H9 (cell line): ENCODE measurements at regions not wholly inside any gene's neighbourhood (a gene's known extent, or its start where the extent isn't known, plus 50 kb on each side); places are given as distances from the start of the nearest gene placed in this dataset.

Experiments used
- DNase-seq: peaks from one replicate; pipeline ENCODE4 v3.0.0-alpha.2; 2017
- H2AFZ ChIP-seq: one replicate; pipeline ENCODE4 v1.6.1; 2013; ENCODE audit warnings: mild to moderate bottlenecking, low read length, control low read depth, moderate library complexity
- H2AK5ac ChIP-seq: 2 replicates; pipeline ENCODE4 v1.6.1; 2013; ENCODE audit warnings: low read length, control low read depth, mixed read lengths; ENCODE audit not compliant: insufficient read length
- H2BK120ac ChIP-seq: one replicate; pipeline ENCODE4 v1.6.1; 2013; ENCODE audit warnings: low read depth, mild to moderate bottlenecking, low read length, control low read depth, inconsistent platforms; ENCODE audit not compliant: poor library complexity, severe bottlenecking
- H2BK12ac ChIP-seq: 2 replicates; pipeline ENCODE4 v1.6.1; 2013; ENCODE audit warnings: low read length, control low read depth, mixed read lengths, low read depth; ENCODE audit not compliant: insufficient read length
- H2BK15ac ChIP-seq: 2 replicates; pipeline ENCODE4 v1.6.1; 2013; ENCODE audit warnings: low read depth, low read length, control low read depth
- H2BK20ac ChIP-seq: one replicate; pipeline ENCODE4 v1.6.1; 2013; ENCODE audit warnings: low read depth, mild to moderate bottlenecking, low read length, control low read depth, inconsistent platforms; ENCODE audit not compliant: poor library complexity, severe bottlenecking
- H2BK5ac ChIP-seq: 2 replicates; pipeline ENCODE4 v1.6.1; 2013; ENCODE audit warnings: low read length, control low read depth, mixed read lengths; ENCODE audit not compliant: insufficient read length
- H3K14ac ChIP-seq: 2 replicates; pipeline ENCODE4 v1.6.1; 2013; ENCODE audit warnings: low read length, control low read depth; ENCODE audit not compliant: insufficient read depth
- H3K18ac ChIP-seq: 2 replicates; pipeline ENCODE4 v1.6.1; 2013; ENCODE audit warnings: low read depth, mild to moderate bottlenecking, mixed read lengths, low read length, control low read depth; ENCODE audit not compliant: insufficient read length
- H3K23ac ChIP-seq: 2 replicates; pipeline ENCODE4 v1.6.1; 2013; ENCODE audit warnings: low read length, control low read depth, mixed read lengths, low read depth; ENCODE audit not compliant: insufficient read length
- H3K23me2 ChIP-seq: 2 replicates; pipeline ENCODE4 v1.6.1; 2013; ENCODE audit warnings: low read depth, mild to moderate bottlenecking, mixed read lengths, low read length, control low read depth; ENCODE audit not compliant: insufficient read length, poor library complexity, severe bottlenecking
- H3K27ac ChIP-seq: 2 replicates; pipeline ENCODE4 v1.5.1; 2013; ENCODE audit warnings: low read length, control low read depth, mixed read lengths, low read depth; ENCODE audit not compliant: insufficient read length
- H3K27me3 ChIP-seq: 2 replicates; pipeline ENCODE4 v1.6.1; 2013; ENCODE audit warnings: low read length, control low read depth, inconsistent platforms; ENCODE audit not compliant: insufficient read depth
- H3K4ac ChIP-seq: 2 replicates; pipeline ENCODE4 v1.6.1; 2013; ENCODE audit warnings: low read depth, mild to moderate bottlenecking, control low read depth, inconsistent platforms, low read length, moderate library complexity
- H3K4me1 ChIP-seq: 2 replicates; pipeline ENCODE4 v1.6.1; 2013; ENCODE audit warnings: low read length, control low read depth, inconsistent platforms; ENCODE audit not compliant: insufficient read depth
- H3K4me2 ChIP-seq: 2 replicates; pipeline ENCODE4 v1.6.1; 2013; ENCODE audit warnings: low read length, control low read depth, mixed read lengths; ENCODE audit not compliant: insufficient read length, insufficient read depth
- H3K56ac ChIP-seq: 2 replicates; pipeline ENCODE4 v1.6.1; 2013; ENCODE audit warnings: low read depth, mild to moderate bottlenecking, mixed read lengths, low read length, control low read depth; ENCODE audit not compliant: insufficient read length
- H3K79me1 ChIP-seq: 2 replicates; pipeline ENCODE4 v1.6.1; 2013; ENCODE audit warnings: low read depth, mild to moderate bottlenecking, moderate library complexity, low read length, control low read depth, inconsistent platforms; ENCODE audit not compliant: insufficient read depth, poor library complexity, severe bottlenecking
- H3K79me2 ChIP-seq: 2 replicates; pipeline ENCODE4 v1.6.1; 2013; ENCODE audit warnings: low read length, control low read depth, inconsistent platforms; ENCODE audit not compliant: insufficient read depth
- H3K9ac ChIP-seq: 2 replicates; pipeline ENCODE4 v1.6.1; 2013; ENCODE audit warnings: low read length, control low read depth, mixed read lengths; ENCODE audit not compliant: insufficient read length; ENCODE audit errors: extremely low read depth
- H3K9me3 ChIP-seq: one replicate; pipeline ENCODE4 v1.6.1; 2013; ENCODE audit warnings: low read depth, low read length, inconsistent platforms; ENCODE audit not compliant: control insufficient read depth
- H3T11ph ChIP-seq: one replicate; pipeline ENCODE4 v1.6.1; 2013; ENCODE audit warnings: mild to moderate bottlenecking, low read length, control low read depth, inconsistent platforms
- H4K20me1 ChIP-seq: one replicate; pipeline ENCODE4 v1.6.1; 2013; ENCODE audit not compliant: control insufficient read depth, insufficient read length, insufficient read depth
- H4K5ac ChIP-seq: 2 replicates; pipeline ENCODE4 v1.6.1; 2013; ENCODE audit warnings: low read depth, mild to moderate bottlenecking, mixed read lengths, low read length, control low read depth; ENCODE audit not compliant: insufficient read length
- H4K8ac ChIP-seq: replicated peaks from 2 replicates; pipeline ENCODE4 v1.6.1; 2013; ENCODE audit warnings: low read length, control low read depth, mixed read lengths, low read depth; ENCODE audit not compliant: insufficient read length
- H4K91ac ChIP-seq: 2 replicates; pipeline ENCODE4 v1.6.1; 2013; ENCODE audit warnings: low read depth, mild to moderate bottlenecking, moderate library complexity, mixed read lengths, low read length, control low read depth; ENCODE audit not compliant: insufficient read length
- H3K27ac Mint-ChIP-seq, 3 experiments: 2 replicates in 2 of 3; 3 replicates in 1 of 3; pipeline ENCODE4 v1.8.0; 2020 to 2021; ENCODE audit warnings: mixed read lengths in 3 of 3, mild to moderate bottlenecking in 1 of 3, moderate library complexity in 1 of 3
- H3K27me3 Mint-ChIP-seq: 2 replicates; pipeline ENCODE4 v1.8.0; 2021; ENCODE audit warnings: low read depth, mild to moderate bottlenecking, moderate library complexity, mixed read lengths
- H3K36me3 Mint-ChIP-seq, 3 experiments: 2 replicates in 2 of 3; 3 replicates in 1 of 3; pipeline ENCODE4 v1.8.0; 2020 to 2021; ENCODE audit warnings: low read depth in 3 of 3, mixed read lengths in 3 of 3; ENCODE audit not compliant: insufficient read depth in 1 of 3
- H3K4me1 Mint-ChIP-seq, 2 experiments: 2 replicates each; pipeline ENCODE4 v1.8.0; 2020; ENCODE audit warnings: mixed read lengths in 2 of 2
- H3K4me3 Mint-ChIP-seq, 2 experiments: 2 replicates in 1 of 2; 3 replicates in 1 of 2; pipeline ENCODE4 v1.8.0; 2020 to 2021; ENCODE audit warnings: mild to moderate bottlenecking in 2 of 2, mixed read lengths in 2 of 2, moderate library complexity in 1 of 2
- H3K9me3 Mint-ChIP-seq, 2 experiments: 2 replicates in 1 of 2; 3 replicates in 1 of 2; pipeline ENCODE4 v1.8.0; 2020; ENCODE audit warnings: mild to moderate bottlenecking in 2 of 2, mixed read lengths in 2 of 2, moderate library complexity in 1 of 2
- CTCF ChIP-seq: fragments of 200-600 bp; sonication (generic); conservative IDR thresholded peaks from 3 replicates; pipeline ENCODE4 v1.8.0; 2021; ENCODE audit warnings: antibody characterized with exemption, mild to moderate bottlenecking
- WGBS: extraction: QIAGEN DNeasy Blood & Tissue Kit; methylation state at CpG from one replicate; pipeline ENCODE4 v1.1.7; 2013; ENCODE audit warnings: missing lambda C conversion rate, low lambda C conversion rate, mixed read lengths; ENCODE audit not compliant: insufficient read length; ENCODE audit errors: extremely low coverage; 5-methylcytosine and 5-hydroxymethylcytosine counted together

- Histone ChIP-seq H3K4ac (no peak overlapping the region), H2BK5ac (no peak overlapping the region), H3K4me2 (no peak overlapping the region), H3K79me1 (no peaks in the 10 kb centered on the region), H3K23me2 (no peaks in the 10 kb centered on the region), H2BK12ac (no peak overlapping the region), H4K5ac (no peak overlapping the region), H3K14ac (no peak overlapping the region), H4K20me1 (no peaks in the 10 kb centered on the region), H2AFZ (no peak overlapping the region), H4K8ac (no peak overlapping the region), H3K79me2 (no peaks in the 10 kb centered on the region), H3K23ac (no peak overlapping the region), H3K18ac (no peak overlapping the region), H3K56ac (no peak overlapping the region), H3K9me3 (peaks cover 36% of the 10 kb centered on the region), H4K91ac (no peak overlapping the region), H3K27me3 (no peaks in the 10 kb centered on the region), H3T11ph (no peak overlapping the region), H3K27ac (no peak overlapping the region), H2BK20ac (no peak overlapping the region), H3K9ac (no peak overlapping the region), H3K4me1 (no peaks in the 10 kb centered on the region), H2BK15ac (no peak overlapping the region), H2BK120ac (no peak overlapping the region), H2AK5ac (no peak overlapping the region)
- H3K9me3 Mint-ChIP-seq: peaks cover 64 to 81% of the 10 kb centered on the region in 2 experiments
- no peak overlapping the region for H3K27ac Mint-ChIP-seq
- H3K4me1 Mint-ChIP-seq: no peaks in the 10 kb centered on the region
- peaks cover 0 to 2% (median 2%) of the 10 kb centered on the region in 3 experiments; a peak in 3 of 7 replicates for H3K36me3 Mint-ChIP-seq
- WGBS: no CpG with 5 or more reads among the region's 1 CpG
- no peak overlapping the region for H3K4me3 Mint-ChIP-seq
- DNase-seq: no peak
- no peaks in the 10 kb centered on the region; the same call in 1 of the 2 replicates for H3K27me3 Mint-ChIP-seq
- TF ChIP-seq CTCF: no peak
Observed at GRCh38 chrX:84924624-84925023, 79.1 kb upstream of the APOOL start.
